ENCODE measurements at regions not wholly inside any gene's neighbourhood (a gene's known extent, or its start where the extent isn't known, plus 50 kb on each side); places are given as distances from the start of the nearest gene placed in this dataset.

- no peak overlapping the region for H3K4me3 ChIP-seq (ENCODE audit: low read depth, low read length)
- DNase-seq (ENCODE audit: low read depth), result no peak
- TF ChIP-seq, protein P1, sequence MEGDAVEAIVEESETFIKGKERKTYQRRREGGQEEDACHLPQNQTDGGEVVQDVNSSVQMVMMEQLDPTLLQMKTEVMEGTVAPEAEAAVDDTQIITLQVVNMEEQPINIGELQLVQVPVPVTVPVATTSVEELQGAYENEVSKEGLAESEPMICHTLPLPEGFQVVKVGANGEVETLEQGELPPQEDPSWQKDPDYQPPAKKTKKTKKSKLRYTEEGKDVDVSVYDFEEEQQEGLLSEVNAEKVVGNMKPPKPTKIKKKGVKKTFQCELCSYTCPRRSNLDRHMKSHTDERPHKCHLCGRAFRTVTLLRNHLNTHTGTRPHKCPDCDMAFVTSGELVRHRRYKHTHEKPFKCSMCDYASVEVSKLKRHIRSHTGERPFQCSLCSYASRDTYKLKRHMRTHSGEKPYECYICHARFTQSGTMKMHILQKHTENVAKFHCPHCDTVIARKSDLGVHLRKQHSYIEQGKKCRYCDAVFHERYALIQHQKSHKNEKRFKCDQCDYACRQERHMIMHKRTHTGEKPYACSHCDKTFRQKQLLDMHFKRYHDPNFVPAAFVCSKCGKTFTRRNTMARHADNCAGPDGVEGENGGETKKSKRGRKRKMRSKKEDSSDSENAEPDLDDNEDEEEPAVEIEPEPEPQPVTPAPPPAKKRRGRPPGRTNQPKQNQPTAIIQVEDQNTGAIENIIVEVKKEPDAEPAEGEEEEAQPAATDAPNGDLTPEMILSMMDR (conservative IDR thresholded peaks at IDR 0.05; ENCODE audit: low read depth, low read length), result no peak
Observed at GRCh38 chr14:71362282-71362681, 455.0 kb downstream of the PCNX1 start.

DNA sequence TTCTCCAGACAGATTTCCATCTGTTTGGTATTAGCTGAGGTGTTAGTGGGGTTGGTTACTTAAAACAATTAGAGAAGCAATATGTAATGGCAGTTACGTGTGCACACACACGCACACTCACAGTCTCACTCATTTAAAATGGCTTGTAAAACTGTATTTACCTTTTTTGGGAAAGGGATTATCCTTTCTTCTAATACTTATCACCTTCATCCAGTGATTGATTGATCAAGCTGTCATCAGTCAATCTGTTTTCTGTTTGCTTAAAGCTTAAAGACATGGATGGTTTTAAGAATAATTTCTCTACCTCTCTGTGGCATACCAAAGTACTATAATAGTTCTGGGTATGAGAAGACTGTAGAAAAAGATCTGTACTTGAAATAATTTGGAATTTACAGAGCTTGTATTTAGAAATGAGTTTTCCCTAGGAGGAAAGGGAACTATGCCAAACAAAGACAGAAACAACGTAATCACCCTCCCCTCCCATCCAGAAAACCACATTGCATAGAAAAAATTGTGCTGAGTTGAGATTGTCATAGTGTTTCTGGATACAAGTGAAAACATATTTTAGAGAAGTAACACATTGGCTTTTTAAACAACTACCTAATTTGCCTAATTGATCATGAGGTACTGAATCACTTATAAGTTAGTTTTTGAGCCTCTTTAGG, 455.8 kb downstream of the PCNX1 start:
- DNase-seq (ENCODE audit: low read depth), result peak; percentile 87
- TF ChIP-seq, protein P1 (conservative IDR thresholded peaks at IDR 0.05; ENCODE audit: low read depth, low read length), result no peak
- no peak overlapping the region for H3K4me3 ChIP-seq (ENCODE audit: low read depth, low read length)

- peak; percentile 89 for DNase-seq (ENCODE audit: low read depth)
- TF ChIP-seq, protein P1 (conservative IDR thresholded peaks at IDR 0.05; ENCODE audit: low read depth, low read length), result no peak
- no peak overlapping the region for H3K4me3 ChIP-seq (ENCODE audit: low read depth, low read length)
Observed at GRCh38 chr14:71363946-71364925, 457.0 kb downstream of the PCNX1 start.

DNA sequence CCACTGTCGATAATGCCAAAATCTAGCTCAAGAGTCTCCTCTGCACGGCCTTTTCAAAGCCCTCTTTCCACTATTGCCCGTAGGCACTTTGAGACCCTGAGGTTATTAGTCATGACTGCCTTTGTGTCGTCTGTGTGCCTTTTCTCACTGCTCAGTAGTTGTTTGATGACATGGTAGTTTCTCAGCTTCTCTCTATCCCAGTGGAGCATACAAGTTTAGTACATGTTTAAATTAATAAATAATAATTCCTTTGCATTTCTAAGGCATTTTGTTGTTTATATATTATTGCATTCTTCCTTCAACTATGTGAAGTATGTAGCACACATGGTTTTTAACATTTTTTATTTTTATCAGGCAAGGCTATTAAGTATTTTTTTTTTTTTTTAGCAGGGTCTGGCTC, 458.1 kb downstream of the PCNX1 start:
- H3K4me3 ChIP-seq (ENCODE audit: low read depth, low read length), result no peak overlapping the region
- DNase-seq (ENCODE audit: low read depth), result peak; percentile 50
- TF ChIP-seq, protein P1 (conservative IDR thresholded peaks at IDR 0.05; ENCODE audit: low read depth, low read length), result no peak

DNA sequence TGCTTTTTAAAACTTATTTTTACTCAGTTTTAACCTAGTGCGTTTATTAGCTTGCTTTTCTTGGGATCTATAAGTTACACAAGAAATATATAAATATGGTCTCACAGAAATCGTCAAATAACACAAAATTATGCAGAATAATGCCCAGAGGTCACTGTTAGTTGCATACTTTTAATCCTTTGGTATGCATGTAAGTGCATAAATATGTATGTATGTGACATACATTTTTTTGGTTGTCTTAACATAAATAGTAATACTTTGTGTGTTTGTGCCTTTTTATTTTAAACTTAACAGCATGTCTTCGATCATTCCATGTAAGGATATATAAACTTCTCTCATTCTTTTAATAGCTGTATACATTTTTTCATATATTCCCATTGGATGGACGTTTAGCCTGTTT, 459.6 kb downstream of the PCNX1 start:
- no peak overlapping the region for H3K4me3 ChIP-seq (ENCODE audit: low read depth, low read length)
- TF ChIP-seq, protein P1 (conservative IDR thresholded peaks at IDR 0.05; ENCODE audit: low read depth, low read length), result no peak
- no peak for DNase-seq (ENCODE audit: low read depth)

DNA sequence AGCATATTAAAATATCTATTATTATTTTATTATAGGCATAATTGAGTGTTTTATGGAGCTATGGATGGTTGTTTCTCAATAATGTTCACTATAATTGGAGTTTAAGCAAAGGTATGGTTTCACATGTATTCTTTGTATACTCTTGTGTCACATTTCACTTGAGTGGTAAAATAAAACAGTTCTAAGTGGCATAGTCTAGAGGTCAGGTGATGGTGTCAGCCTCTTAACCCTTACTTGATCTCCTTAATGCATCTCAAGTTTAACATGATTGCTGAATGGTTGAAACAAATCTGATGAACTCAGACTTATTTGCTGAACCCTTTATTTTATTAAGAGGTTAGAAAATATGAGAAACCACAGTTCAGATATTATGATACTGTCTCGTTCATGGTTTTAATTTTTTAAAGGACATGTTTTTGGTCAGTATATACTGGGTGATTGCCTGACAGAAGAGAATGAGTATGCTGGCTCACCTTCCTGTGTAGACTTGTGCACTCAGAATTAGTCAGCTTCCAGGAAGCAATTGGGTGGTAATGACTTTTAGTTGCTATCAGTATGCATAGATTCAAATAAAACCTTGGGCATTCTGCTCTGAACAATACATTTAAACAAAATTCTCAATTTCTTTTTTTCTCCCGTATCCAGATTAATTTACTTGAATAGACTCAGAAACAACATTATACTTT, 464.6 kb downstream of the PCNX1 start:
- peak; percentile 69 for DNase-seq (ENCODE audit: low read depth)
- TF ChIP-seq, protein P1 (conservative IDR thresholded peaks at IDR 0.05; ENCODE audit: low read depth, low read length), result no peak
- no peak overlapping the region for H3K4me3 ChIP-seq (ENCODE audit: low read depth, low read length)

Data from choroid plexus epithelial cell (primary cell).